NT2/D1 (cell line): ENCODE measurements at regions not wholly inside any gene's neighbourhood (a gene's known extent, or its start where the extent isn't known, plus 50 kb on each side); places are given as distances from the start of the nearest gene placed in this dataset.

Experiments
- SUZ12 ChIP-seq: IDR thresholded peaks from 2 replicates; pipeline ENCODE4 v1.6.1; 2011; ENCODE audit not compliant: insufficient read length, insufficient read depth; ENCODE audit errors: extremely low read depth
- YY1 ChIP-seq: IDR thresholded peaks from 2 replicates; pipeline ENCODE4 v1.6.1; 2011; ENCODE audit not compliant: insufficient read length, insufficient read depth
- ZNF274 ChIP-seq: IDR thresholded peaks from 2 replicates; pipeline ENCODE4 v1.6.1; 2011; ENCODE audit warnings: mild to moderate bottlenecking, low read depth, low read length

DNA sequence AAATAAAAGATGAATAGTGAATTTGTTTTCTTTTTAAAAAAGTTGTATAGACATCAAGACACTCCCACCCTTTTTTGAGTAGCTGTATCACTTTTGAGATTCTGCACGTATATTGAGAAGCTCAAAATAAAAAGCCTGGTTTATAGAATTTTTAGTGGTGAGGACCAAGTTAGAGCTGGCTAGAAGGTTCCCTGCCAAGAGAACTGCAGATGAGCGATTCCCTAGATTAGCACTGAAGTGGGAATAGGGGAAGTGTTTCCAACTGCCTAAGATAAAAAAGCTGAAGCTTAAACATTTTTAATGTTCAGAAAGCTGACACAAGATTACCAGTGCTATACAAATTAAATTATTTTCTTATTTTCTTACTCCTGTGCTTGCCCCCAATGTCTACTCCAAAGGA lies 135.7 kb upstream of the TMEM229A start:
- TF ChIP-seq YY1 (no peak), ZNF274 (no peak), SUZ12 (no peak)
